ENCODE measurements at regions not wholly inside any gene's neighbourhood (a gene's known extent, or its start where the extent isn't known, plus 50 kb on each side); places are given as distances from the start of the nearest gene placed in this dataset.
"Not testable (repeated sequence)": the region's sequence is repeated elsewhere in the genome, so short reads cannot be mapped to it uniquely, and the experiment has no call there.

DNA sequence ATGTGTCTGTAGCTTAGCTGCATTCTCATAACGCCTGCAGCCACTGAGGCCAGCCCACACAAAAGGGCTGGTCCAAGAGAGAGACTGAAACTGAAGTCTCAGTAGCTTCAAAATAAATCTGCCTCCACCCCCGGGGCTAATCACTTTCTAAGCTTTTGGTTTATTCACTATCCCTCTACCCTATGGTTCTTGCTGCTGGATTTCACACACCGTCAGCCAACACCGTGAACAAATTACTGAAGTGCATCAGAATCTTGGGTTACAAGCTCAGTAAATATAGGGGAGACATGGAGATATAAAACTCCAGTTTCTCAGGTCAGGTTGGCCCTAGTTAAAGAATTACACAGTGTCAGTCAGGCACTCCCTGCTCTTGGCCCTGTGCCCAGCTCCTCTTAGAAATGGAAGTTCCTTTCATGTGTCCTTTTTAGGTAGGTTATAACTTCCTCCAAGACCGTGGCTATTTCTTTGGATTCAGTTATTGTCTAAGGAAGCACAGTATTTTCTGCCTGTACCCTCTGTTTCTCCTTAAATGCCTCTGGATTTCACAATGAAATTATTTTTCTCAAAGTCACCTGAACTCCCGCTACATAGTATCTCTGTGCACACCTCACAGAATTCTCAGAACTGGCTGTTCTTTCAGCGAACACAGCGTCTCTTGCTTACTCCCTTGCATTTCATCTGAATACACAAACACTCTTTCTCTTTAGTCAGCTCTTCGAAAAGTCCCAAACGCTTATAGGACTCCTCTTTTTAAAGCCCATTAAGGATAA lies 112.5 kb downstream of the FAM174A start:
- no peak for ATAC-seq (ENCODE audit: low read depth)
- H3K36me3 ChIP-seq (replicated peaks in 1 of 2; ENCODE audit: control extremely low read depth in 1 of 2, control insufficient read depth in 1 of 2, extremely low read depth in 1 of 2, insufficient read depth in 2 of 2, low read length in 1 of 2), result no peaks in the 10 kb centered on the region
- Mint-ChIP-seq H3K4me3 (no peak overlapping the region), H3K9me3 (ENCODE audit: insufficient read depth) (peaks cover 3% of the 10 kb centered on the region), H3K27me3 (peaks cover 7% of the 10 kb centered on the region), H3K4me1 (no peaks in the 10 kb centered on the region), H3K27ac (no peak overlapping the region)
- no peak overlapping the region for H3K4me2 ChIP-seq (replicated peaks; ENCODE audit: low read depth, low read length, poor library complexity, severe bottlenecking)
- no peak overlapping the region for H2AFZ ChIP-seq (ENCODE audit: insufficient read depth, low read depth, low read length, poor library complexity, severe bottlenecking)
- no peak overlapping the region for H3K4me3 ChIP-seq (ENCODE audit: control extremely low read depth in 1 of 5, extremely low read depth in 1 of 5, insufficient read depth in 1 of 5, low read depth in 2 of 5, low read length in 4 of 5)
- H4K20me1 ChIP-seq (ENCODE audit: control insufficient read depth, insufficient read depth, low read length, poor library complexity, severe bottlenecking), result no peaks in the 10 kb centered on the region
- H3K27me3 ChIP-seq (replicated peaks in 1 of 4; ENCODE audit: control extremely low read depth in 1 of 4, control insufficient read depth in 3 of 4, insufficient read depth in 4 of 4, low read length in 3 of 4), result no peaks in the 10 kb centered on the region
- intact Hi-C loops (cut with micrococcal nuclease), result no loop called here
- 73% methylated on average over 6 of the region's 10 CpGs for WGBS (ENCODE audit: insufficient coverage)
- H3K27ac ChIP-seq (ENCODE audit: low read length in 2 of 2), result no peak overlapping the region
- H3K9ac ChIP-seq (ENCODE audit: low read length), result no peak overlapping the region
- ChIA-PET CTCF (no interaction called here), POLR2A (no interaction called here)
- no peaks in the 10 kb centered on the region for H3K9me3 ChIP-seq (ENCODE audit: control extremely low read depth in 1 of 3, control insufficient read depth in 2 of 3, insufficient read depth in 1 of 3, low read length in 2 of 3)
- no peaks in the 10 kb centered on the region for H3K79me2 ChIP-seq (ENCODE audit: control insufficient read depth, insufficient read depth, low read length)
- no peak for DNase-seq
- no peak for TF ChIP-seq CTCF (IDR thresholded peaks at IDR 0.05)
- no peak for TF ChIP-seq EZH2 (IDR thresholded peaks at IDR 0.05; ENCODE audit: borderline replicate concordance, insufficient read depth, low read depth, low read length, poor library complexity, severe bottlenecking)
- H3K4me1 ChIP-seq (ENCODE audit: control insufficient read depth in 2 of 2, insufficient read depth in 2 of 2, low read length in 2 of 2), result no peaks in the 10 kb centered on the region

DNA sequence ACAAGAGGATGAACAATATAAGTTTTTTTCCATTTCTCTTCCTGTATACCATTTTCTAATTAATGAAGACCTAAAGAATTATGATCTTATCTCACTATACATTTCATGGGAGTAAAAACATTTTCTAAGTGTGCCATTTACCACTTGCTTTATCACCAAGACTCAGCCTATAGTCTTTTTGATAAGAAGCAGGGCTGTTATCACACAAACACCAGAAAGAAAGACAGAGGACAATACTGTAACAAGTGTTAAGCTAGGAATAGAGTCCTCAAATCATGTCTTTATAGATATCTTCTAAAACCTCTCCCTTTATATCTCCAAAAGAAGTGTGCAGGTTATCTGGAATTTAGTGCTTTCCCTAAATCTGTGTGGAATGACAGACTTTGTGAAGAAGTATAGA lies 119.7 kb downstream of the FAM174A start:
- ATAC-seq (ENCODE audit: low read depth), result no peak
- Histone ChIP-seq H3K9ac (ENCODE audit: low read length) (no peak overlapping the region), H3K4me2 (replicated peaks; ENCODE audit: low read depth, low read length, poor library complexity, severe bottlenecking) (no peak overlapping the region), H3K79me2 (ENCODE audit: control insufficient read depth, insufficient read depth, low read length) (no peaks in the 10 kb centered on the region), H3K9me3 (ENCODE audit: control extremely low read depth in 1 of 3, control insufficient read depth in 2 of 3, insufficient read depth in 1 of 3, low read length in 2 of 3) (no peaks in the 10 kb centered on the region), H3K4me3 (ENCODE audit: control extremely low read depth in 1 of 5, extremely low read depth in 1 of 5, insufficient read depth in 1 of 5, low read depth in 2 of 5, low read length in 4 of 5) (no peak overlapping the region), H3K36me3 (replicated peaks in 1 of 2; ENCODE audit: control extremely low read depth in 1 of 2, control insufficient read depth in 1 of 2, extremely low read depth in 1 of 2, insufficient read depth in 2 of 2, low read length in 1 of 2) (no peaks in the 10 kb centered on the region), H3K27ac (ENCODE audit: low read length in 2 of 2) (no peak overlapping the region), H3K27me3 (replicated peaks in 1 of 4; ENCODE audit: control extremely low read depth in 1 of 4, control insufficient read depth in 3 of 4, insufficient read depth in 4 of 4, low read length in 3 of 4) (no peaks in the 10 kb centered on the region), H3K4me1 (ENCODE audit: control insufficient read depth in 2 of 2, insufficient read depth in 2 of 2, low read length in 2 of 2) (no peaks in the 10 kb centered on the region), H4K20me1 (ENCODE audit: control insufficient read depth, insufficient read depth, low read length, poor library complexity, severe bottlenecking) (no peaks in the 10 kb centered on the region), H2AFZ (ENCODE audit: insufficient read depth, low read depth, low read length, poor library complexity, severe bottlenecking) (no peak overlapping the region)
- peaks cover 3% of the 10 kb centered on the region for H3K27me3 Mint-ChIP-seq
- intact Hi-C loops (cut with micrococcal nuclease), result no loop called here
- TF ChIP-seq CTCF (IDR thresholded peaks at IDR 0.05) (no peak), EZH2 (IDR thresholded peaks at IDR 0.05; ENCODE audit: borderline replicate concordance, insufficient read depth, low read depth, low read length, poor library complexity, severe bottlenecking) (no peak)
- H3K9me3 Mint-ChIP-seq (ENCODE audit: insufficient read depth), result peaks cover 3% of the 10 kb centered on the region
- ChIA-PET POLR2A (no interaction called here), CTCF (no interaction called here)
- no peaks in the 10 kb centered on the region for H3K4me1 Mint-ChIP-seq
- no peak overlapping the region for H3K27ac Mint-ChIP-seq
- DNase-seq, result no peak
- H3K4me3 Mint-ChIP-seq, result no peak overlapping the region

GRCh38 chr5:100656771-100657170 lies 121.6 kb downstream of the FAM174A start:
- DNase-seq; H3K27me3 Mint-ChIP-seq; H3K4me2 ChIP-seq (replicated peaks; ENCODE audit: low read depth, low read length, poor library complexity, severe bottlenecking); H3K36me3 ChIP-seq (replicated peaks in 1 of 2; ENCODE audit: control extremely low read depth in 1 of 2, control insufficient read depth in 1 of 2, extremely low read depth in 1 of 2, insufficient read depth in 2 of 2, low read length in 1 of 2); H3K27ac Mint-ChIP-seq; H3K4me1 ChIP-seq (ENCODE audit: control insufficient read depth in 2 of 2, insufficient read depth in 2 of 2, low read length in 2 of 2); ATAC-seq (ENCODE audit: low read depth); H3K9me3 ChIP-seq (ENCODE audit: control extremely low read depth in 1 of 3, control insufficient read depth in 2 of 3, insufficient read depth in 1 of 3, low read length in 2 of 3); H3K4me3 Mint-ChIP-seq; H3K79me2 ChIP-seq (ENCODE audit: control insufficient read depth, insufficient read depth, low read length); H4K20me1 ChIP-seq (ENCODE audit: control insufficient read depth, insufficient read depth, low read length, poor library complexity, severe bottlenecking); H3K27me3 ChIP-seq (replicated peaks in 1 of 4; ENCODE audit: control extremely low read depth in 1 of 4, control insufficient read depth in 3 of 4, insufficient read depth in 4 of 4, low read length in 3 of 4); H3K4me1 Mint-ChIP-seq; H3K4me3 ChIP-seq (ENCODE audit: control extremely low read depth in 1 of 5, extremely low read depth in 1 of 5, insufficient read depth in 1 of 5, low read depth in 2 of 5, low read length in 4 of 5); H3K9ac ChIP-seq (ENCODE audit: low read length); H2AFZ ChIP-seq (ENCODE audit: insufficient read depth, low read depth, low read length, poor library complexity, severe bottlenecking); POLR2A ChIA-PET; intact Hi-C loops (cut with micrococcal nuclease); H3K27ac ChIP-seq (ENCODE audit: low read length in 2 of 2); H3K9me3 Mint-ChIP-seq (ENCODE audit: insufficient read depth): not testable (repeated sequence)
- WGBS (ENCODE audit: insufficient coverage), result 94% methylated on average over 26 of the region's 28 CpGs
- CTCF ChIA-PET, result interaction anchor here (0.9 kb wide), 1 partner anchor 10 kb away, joined by 3 read pairs; no protein-coding TSS in a partner anchor

All from B cell (primary cell).